Hippocampal formation (tissue), 2 donors: ENCODE measurements at regions not wholly inside any gene's neighbourhood (a gene's known extent, or its start where the extent isn't known, plus 50 kb on each side); places are given as distances from the start of the nearest gene placed in this dataset.

Source experiments
- DNase-seq, 2 donors: peaks; one replicate each; lab custom pipeline; 2025; lab: John Stamatoyannopoulos, UW

DNA sequence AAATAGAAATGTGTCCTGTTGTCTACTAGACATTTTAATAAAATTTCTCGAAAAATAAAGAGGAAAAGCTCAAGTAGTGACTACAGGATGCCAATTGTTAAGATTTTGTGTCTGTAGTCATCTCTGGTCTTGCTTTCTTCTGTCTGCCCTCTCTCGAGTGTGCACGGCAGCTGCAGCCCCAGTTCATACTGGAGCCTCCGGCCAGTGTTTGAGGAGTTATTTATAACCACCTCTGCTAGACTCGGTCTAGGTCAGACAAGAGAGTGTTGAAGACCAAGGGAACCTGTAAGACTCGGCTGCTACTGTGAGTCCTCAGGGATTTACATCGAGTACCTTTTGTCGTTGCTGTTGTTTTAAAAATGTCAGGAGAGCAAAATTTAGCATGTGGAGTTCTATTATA is 810.1 kb upstream of the POU3F3 start:
- DNase-seq = peak in 1 of 2 donors; percentile 32

DNA sequence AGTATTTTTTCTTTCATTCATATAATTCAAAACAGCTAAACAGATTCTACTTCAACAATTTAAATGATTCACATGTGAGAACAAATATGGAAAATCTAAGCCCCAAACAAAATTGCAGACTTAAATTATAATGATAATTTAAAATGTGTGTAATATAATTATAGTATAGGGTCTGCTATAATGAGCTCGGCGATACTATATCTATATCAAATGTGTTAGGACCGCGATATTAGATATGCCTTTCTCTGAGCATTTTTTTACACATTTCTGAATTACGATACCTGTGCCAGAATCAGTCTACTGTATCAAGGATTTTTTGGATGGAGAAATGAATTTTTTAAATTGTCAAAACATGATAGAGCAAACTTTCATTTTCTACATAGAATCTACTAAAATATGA is 808.8 kb upstream of the POU3F3 start:
- DNase-seq = no peak

DNA sequence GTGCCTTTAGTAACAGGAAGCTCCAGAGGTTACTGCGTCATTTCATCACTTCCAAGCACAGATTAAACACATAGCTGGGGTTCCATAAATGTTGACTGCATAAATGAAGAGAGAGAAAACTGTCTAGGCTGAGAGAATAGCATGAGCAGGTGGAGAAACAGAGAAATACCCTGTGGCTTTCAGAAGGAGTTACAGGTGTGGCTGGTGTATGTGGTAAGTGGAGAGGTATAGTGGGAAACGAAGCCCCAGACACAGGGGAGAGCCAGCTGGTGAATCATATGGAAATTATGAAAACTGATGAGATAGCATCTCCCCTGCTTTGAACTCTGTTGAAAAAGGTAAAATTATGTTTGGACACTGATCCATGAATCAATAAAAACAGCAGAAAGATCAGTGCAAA is 807.4 kb upstream of the POU3F3 start:
- DNase-seq = no peak

DNA sequence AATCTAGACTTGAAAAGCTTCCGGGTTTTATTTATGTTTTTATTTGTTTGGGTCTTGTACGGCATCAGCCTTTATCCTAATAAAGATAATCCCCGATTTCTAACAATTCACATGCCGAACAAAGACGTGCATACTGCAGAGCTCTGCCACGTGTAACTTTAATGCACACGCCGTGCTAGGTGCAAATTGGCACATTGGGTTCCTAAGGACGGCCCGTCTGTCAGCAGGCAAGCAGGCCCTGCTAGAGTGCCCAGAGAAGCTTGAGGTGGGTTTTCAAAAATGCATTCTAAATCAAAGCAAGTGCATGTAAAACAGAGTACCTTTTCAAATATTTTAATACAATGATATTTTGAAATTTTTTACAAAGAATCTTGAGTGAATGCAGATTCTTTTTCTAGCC is 806.4 kb upstream of the POU3F3 start:
- DNase-seq = no peak

DNA sequence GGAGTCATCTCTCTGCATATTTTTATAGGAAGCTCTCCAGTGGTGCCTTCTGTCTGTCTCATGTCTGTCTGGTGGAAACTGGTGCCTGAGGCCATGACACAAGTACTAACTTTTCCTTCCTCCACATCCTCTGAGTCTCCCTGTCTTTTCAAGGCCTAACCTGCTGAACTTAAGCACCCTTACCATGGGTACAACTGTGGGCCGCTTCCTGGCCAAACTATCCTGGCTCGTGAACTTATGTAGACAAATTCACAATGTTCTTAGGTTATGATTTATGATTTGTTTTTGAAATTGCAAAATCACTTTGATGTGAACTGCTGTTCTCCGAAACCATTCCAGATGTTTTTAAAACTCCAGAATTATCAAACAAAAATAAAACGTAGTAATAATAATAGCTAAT is 804.5 kb upstream of the POU3F3 start:
- DNase-seq = no peak

DNA sequence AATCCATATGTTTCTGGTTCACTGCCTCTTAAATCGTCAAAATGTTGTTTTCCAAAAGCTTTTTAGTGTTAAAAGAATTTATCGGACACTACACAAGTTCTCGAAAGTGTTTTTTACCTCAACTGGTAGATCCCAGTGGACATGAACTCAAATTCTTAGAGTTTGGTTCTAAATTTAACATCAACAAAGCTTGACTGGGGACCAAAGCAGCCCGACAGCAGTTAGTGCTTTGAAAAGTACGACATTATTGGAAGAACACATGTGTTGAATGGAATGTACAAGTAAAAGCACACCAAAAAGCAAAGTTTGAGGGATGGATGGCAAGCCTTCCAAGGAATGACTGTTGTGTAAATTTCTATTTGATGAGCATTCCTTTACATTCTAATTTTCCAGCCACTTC is 803.9 kb upstream of the POU3F3 start:
- no peak for DNase-seq

DNA sequence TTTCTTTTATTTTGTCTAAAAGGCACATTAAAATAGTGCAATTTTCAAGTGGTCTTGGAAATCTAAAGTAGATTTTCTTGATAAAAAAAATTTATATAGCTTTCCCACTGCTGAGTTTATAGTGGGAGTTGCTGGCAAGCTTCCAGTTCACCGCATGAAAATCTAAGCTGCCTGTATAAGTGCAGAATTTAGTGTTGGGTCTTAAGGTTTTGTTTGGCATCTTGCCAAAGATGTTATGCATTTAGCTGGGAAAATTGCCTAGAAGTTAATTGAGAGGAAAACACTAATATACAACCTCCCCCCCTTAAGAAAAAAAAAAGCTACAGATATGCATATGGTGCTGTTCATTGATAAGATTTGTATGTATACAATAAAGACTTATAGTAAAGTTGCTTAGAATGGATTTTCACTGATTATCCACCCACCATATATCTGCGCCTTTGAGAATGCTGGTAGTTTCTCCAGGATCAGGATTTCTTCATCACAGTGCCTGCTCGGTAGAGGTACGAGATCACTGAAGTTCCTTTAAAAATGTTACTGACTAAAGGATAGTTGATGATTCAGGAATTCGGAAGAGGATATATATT is 803.2 kb upstream of the POU3F3 start:
- no peak for DNase-seq

DNA sequence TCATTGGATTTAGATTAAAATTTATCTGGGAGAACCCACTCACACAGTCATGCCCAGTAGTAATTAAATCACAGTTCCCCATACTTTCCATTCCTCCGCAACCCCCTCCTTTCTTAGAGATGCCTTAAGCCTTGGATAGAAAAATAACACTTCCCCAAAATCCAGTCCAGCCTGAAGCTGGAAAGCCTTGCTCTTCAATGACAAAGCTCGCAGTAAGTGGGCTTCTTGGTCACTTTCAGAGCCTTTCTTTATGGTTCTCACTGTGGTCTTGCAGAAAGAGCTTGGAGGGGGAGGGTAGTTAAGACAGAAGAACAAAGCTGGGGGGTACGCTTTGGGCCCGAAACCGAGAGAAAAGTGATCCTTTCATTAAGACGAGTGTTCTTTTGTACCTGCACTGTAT is 802.1 kb upstream of the POU3F3 start:
- DNase-seq = no peak

DNA sequence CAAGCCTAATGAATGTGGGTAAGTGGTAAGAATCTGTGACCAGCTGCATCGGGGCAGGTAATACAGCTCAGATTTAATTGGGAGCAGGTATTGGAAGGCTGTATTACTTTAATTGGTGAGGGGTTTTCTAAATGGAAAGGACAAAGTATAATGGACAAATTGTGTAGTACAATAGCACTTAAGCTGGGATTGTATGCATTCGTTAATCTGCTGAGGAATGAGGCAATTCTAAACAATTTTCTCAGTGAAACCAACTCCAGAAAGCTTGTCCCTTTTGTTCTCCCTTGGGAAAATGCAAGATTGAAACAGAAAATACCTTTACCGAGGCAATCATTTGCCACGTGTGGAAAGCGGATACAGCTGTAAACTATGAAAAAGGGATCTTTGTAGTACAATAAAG is 801.6 kb upstream of the POU3F3 start:
- no peak for DNase-seq

DNA sequence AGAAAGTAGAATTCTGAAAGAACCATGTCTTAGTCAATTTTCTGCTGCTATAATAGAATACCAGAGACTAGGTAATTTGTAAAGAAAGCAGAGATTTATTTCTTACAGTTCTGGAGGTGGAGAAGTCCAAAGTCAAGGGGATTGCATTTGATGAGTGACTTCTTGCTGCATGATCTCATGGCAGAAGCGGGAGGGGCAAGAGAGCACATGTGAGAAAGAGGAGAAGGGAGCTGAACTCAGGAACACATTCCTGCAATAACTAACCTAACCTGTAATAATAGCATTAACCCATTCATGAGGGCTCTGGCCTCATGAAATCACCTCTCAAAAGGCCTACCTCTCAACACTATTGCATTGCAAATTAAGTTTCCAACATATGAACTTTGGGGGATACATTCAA is 797.5 kb upstream of the POU3F3 start:
- no peak for DNase-seq

DNA sequence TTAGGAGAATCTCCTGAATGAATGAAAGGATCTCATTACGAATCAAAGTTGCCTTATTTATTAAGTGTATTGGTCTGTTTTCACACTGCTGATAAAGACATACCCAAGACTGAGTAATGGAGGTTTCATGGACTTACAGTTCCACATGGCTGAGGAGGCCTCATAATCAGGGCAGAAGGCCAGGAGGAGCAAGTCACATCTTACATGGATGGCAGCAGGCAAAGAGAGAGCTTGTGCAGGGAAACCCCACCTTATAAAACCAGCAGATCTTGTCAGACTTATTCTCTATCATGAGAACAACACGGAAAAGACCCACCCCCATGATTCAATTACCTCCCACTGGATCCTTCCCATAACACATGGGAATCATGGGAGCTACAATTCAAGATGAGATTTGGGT is 785.2 kb upstream of the POU3F3 start:
- DNase-seq = no peak

DNA sequence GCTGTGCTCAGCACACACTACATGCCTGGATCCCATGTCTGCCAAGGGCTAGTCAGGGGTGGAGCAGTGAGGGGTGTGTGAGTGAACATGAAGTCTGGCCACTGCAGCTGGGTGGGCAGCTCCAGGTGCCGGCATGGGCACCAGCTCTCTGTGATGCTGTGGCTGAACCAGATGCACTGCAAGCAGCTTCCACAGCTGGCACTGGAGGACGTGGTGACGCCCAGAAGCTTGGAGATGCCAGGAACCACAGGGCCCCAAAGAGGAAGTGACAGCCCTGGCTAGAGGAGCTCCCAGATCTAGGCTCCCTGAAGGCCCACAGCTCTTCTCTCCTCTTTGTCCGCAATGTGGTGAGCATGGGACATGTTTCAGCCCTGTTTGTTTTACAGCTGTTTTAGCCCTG is 776.3 kb upstream of the POU3F3 start:
- no peak for DNase-seq

DNA sequence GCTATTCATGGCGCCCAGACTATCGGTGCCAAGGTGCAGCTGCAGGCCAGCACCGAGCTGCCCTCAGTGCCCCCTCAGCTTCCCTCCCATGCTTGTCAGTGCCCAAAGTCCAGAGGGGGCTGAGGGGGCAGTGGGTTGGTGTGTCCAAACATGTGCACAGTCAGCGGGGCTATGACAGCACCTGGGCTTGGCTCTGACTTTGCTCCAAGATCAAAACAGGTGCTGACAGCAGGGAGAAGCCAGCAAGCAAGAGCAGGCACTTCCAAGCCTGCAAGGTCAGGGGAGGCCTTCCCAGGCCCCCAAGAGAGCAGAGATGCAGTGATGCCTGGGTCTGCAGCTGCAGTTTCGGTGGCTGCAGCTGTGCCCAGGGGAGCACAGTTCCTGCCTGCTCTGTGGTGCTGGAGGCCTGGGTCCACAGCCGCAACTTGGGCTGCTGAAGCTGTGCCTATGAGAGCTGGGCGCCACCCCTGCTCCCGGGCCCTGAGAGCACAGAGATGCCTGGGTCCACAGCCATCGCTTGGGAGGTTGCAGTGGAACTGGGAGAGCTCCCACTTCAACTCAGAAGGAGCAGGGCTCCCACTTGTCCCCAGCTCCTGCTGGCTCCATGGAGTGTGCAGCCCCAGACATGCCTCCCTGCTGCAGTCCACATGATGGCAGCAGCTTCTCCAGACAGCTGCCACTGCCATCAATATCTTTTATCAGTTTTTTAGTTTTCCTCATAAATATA is 775.3 kb upstream of the POU3F3 start:
- DNase-seq = no peak

DNA sequence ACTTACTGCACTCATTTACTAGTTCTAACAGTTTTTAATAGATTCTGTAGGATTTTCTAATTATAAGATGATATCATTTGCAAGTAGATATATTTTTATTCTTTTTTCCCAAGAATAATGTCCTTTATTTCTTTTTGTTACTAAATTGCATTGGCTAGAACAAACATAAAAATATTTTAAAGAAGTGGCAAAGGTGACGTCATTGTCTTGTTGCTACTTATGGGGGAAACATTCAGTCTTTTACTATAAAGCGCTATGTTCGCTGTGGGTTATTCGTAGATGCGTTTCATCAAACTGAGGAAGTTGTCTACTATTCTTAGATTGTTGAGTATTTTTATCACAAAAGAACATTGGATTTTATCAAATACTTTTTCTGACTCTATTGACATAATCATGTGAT is 765.2 kb upstream of the POU3F3 start:
- no peak for DNase-seq

DNA sequence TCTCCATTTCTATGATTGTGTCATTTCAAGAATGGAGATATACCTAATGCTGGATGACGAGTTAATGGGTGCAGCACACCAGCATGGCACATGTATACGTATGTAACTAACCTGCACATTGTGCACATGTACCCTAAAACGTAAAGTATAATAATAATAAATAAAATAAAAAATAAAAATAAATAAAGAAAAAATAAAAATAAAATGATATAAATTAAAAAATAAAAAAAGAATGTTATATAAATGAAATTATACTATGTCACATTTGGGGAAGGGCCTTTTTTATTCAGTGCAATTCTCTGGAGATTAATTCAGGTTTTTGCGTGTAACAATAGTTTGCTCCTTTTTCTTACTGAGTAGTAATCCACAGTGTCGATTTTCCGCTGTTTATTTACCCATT is 763.5 kb upstream of the POU3F3 start:
- DNase-seq = no peak

DNA sequence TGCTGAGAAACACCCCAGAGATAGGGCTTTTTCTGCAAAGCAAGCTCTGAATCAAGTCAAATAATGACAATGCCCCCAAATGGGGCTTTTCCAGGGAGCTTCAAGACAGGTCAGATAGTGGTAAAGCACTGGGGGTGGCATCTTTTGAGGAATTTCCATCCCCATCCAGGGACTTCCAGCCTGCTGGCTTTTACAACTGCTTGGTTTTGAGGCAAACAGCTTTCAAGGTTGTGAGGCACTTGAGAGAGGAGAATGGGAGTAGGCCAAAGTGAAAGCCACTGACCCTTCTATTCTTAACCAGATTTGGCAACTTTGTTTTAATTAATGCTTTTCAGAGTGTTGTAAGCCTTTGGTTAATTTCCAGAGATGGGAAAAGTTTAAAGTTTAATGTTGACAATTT is 762.0 kb upstream of the POU3F3 start:
- DNase-seq = no peak

DNA sequence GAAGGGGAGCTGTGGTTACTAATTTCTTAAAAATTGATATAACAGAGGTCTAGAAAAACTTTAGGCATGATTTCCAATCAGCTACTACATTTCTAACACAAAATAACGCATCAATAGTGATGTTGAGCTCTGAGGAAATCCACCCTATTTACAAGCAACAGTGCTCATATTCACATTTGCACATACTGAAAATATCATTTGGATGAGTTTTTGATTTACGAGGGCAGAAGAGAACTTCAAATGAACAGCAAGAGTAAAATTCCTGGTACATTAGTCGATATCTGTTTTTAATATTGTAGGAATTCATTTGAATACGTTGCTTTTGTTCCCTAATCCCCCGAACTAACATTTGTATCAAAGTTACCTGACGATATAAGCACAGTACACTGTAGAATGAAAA is 761.0 kb upstream of the POU3F3 start:
- no peak for DNase-seq

DNA sequence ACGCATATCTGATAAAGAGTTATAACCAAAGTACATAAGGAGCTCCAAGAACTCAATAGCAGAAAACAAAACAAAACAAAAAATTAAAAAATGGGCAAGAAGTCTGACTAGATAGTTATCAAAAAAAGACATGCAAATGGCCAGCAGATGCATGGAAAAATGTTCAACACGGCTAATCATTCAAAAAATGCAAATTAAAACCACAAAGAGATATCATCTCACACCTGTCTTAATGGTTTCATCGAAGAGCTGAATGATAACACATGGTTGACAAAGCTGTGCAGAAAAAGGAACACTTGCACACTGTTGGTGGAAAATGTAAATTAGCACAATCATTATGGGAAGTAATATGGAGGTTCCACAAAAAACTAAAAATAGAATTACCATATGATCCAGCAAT is 751.3 kb upstream of the POU3F3 start:
- no peak for DNase-seq

DNA sequence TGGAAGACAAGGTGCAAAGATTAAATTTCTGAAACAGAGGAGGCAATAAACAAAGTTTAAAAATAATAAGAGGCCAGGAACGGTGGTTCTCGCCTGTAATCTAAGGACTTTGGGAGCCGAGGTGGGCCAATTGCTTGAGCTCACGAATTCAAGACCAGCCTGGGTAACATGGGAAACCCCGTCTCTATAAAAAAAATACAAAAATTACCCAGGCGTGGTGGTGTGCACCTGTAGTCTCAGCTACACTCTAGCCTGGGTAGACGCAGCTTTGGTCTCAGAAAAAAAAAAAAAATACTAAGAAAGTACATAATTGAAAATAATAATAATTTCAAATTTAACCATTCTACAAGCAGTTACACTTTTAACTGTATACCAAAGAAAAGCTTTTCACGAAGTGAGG is 744.6 kb upstream of the POU3F3 start:
- no peak for DNase-seq

DNA sequence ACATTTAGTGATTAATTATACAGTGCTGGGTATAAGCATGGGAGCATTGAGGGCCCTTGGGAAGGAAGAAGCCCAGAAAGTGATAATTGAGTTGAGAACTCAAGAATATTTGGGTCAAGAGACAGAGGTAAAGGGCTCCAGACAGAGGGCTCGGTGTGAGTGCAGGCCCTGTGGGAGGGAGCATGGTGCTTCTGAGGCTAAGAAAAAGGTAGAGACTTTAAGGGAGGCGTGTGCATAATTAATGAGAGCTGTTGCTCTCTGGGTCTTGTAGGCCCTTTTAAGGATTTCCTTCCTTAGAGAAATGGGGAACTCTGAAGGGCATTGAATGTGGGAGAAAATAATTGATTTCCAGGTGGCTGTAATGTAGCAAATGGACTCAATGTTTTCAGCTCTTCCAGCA is 735.0 kb upstream of the POU3F3 start:
- DNase-seq = no peak

DNA sequence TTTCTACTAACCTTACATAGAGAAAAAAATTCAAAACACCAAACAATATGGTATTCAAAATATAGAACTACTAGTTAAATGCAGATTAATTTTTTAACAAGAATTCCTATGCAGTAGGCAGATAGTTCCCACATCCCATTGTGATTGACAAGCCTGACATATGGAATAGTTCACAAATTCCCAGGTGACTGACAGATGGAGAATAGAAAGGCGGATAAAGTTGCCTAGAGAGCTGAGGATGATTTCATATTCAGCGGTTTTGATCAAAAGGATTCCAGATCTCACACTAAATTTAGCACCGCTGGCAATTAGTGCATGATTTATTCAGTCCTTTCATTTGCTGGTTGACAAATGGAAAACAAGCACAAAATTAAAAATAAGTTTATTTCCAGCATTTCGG is 733.7 kb upstream of the POU3F3 start:
- no peak for DNase-seq

DNA sequence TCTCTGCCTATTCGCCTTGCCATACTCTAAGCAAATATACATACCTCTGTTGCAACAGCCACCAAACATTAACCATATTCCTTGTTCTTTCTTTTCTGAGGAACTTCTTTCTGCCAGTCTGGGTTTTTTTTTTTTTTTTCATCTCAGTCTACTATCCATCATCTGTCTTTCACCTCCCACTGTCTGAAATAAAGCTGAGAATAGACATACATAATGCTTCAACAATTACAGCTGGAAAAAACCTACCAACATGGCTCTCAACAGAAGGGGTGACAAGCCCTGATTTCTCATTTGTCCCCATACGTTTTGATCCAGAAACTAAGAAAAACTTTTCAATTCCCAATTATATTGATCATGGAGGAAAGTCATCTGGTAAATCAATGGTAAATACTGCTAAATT is 728.8 kb upstream of the POU3F3 start:
- DNase-seq = no peak

DNA sequence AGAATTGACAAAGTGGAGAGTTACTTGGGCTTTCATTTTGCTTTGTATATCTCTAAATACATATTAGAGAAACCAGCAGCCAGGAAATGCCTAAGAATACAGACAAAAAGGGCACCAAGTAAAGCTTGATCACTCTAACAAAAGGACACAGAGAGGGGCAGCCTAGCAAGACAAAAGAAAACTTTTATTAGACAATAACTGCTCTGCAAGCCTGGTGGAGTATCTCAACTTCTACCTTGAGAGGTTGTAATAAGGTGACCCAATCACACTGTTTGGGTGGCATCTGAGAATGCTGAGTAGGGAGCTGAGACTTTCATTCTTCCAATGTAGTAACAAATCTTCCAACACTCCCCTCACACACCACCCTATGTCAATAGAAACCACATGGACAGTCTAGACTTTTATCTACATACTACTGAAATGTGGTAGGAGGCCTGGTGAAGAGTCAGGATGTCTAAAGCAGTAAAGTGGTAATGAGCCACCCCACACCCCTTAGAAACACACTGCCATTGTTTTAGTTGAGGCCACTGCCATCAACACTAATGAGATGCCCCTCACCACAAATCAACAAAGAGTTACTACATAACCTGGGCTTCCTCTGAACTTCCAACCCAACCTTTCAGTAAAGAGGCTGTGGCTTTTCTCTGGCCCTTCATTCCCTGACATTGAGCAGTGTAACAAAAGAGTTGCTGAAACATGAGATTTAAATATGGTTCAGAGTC is 726.7 kb upstream of the POU3F3 start:
- DNase-seq = no peak

DNA sequence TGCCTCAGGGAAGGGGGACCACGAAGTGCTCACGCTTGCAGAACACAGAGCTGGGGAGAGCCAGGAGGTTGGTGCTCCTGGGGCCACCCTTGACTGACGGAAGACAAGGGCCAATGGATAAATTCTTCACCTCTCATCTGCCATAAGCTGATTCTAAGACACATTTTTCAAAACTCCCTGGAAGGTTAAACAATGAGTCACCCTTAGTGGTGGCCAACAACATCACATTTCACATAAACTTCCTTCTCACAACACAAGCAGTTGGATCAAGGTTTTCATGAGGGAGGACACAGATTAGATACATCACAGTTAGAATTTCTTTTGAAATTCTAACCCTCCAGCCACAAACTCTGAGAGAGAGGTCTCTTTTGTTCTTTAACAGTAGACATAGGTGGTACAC is 713.6 kb upstream of the POU3F3 start:
- no peak for DNase-seq
